HG03439 (cell line): ENCODE measurements at regions not wholly inside any gene's neighbourhood (a gene's known extent, or its start where the extent isn't known, plus 50 kb on each side); places are given as distances from the start of the nearest gene placed in this dataset.
A peak's percentile ranks its signal among the peaks of the same experiment; 100 is the strongest.
"Not testable (repeated sequence)": the region's sequence is repeated elsewhere in the genome, so short reads cannot be mapped to it uniquely, and the experiment has no call there.

ENCODE experiments used
- ATAC-seq: cut with Tn5 transposase; IDR thresholded peaks from one replicate; pipeline ENCODE4 v1.9.1; 2021; ENCODE audit warnings: mild to moderate bottlenecking, moderate library complexity; ENCODE audit not compliant: unreplicated experiment

- ATAC-seq, result not testable (repeated sequence)
These were observed 67.3 kb upstream of the EZR start for GRCh38 chr6:158886346-158886977.

- not testable (repeated sequence) for ATAC-seq
These were observed 62.7 kb upstream of the EZR start for GRCh38 chr6:158881884-158882283.

- ATAC-seq, result not testable (repeated sequence)
These were observed 62.1 kb upstream of the EZR start for GRCh38 chr6:158881276-158881675.

- ATAC-seq, result no peak
These were observed 60.0 kb upstream of the EZR start for GRCh38 chr6:158879180-158879579.

- no peak for ATAC-seq
These were observed 58.5 kb upstream of the EZR start for GRCh38 chr6:158877716-158878115.

- no peak for ATAC-seq
These were observed 57.7 kb upstream of the EZR start for GRCh38 chr6:158876886-158877285.

- no peak for ATAC-seq
These were observed 51.4 kb upstream of the EZR start for GRCh38 chr6:158870649-158870957.

- ATAC-seq, result peak; percentile 96
These were observed 50.9 kb upstream of the EZR start for GRCh38 chr6:158869826-158870648.

GRCh38 chr6:158868890-158869825, 50.0 kb upstream of the EZR start:
- peak; percentile 78 for ATAC-seq
